Left ventricle myocardium inferior (tissue), 1 donor: ENCODE measurements at regions not wholly inside any gene's neighbourhood (a gene's known extent, or its start where the extent isn't known, plus 50 kb on each side); places are given as distances from the start of the nearest gene placed in this dataset.

Source experiments
- DNase-seq: peaks from one replicate; pipeline ENCODE4 v3.0.0-alpha.2; 2020
- H3K27ac ChIP-seq: fragments of 200-600 bp; replicated peaks from 2 replicates; pipeline ENCODE4 v1.8.0; 2021
- H3K27me3 ChIP-seq: fragments of 200-600 bp; 2 replicates; pipeline ENCODE4 v1.8.0; 2021; ENCODE audit warnings: low read depth
- H3K36me3 ChIP-seq: fragments of 200-600 bp; 2 replicates; pipeline ENCODE4 v1.8.0; 2021
- H3K4me1 ChIP-seq: fragments of 200-600 bp; 2 replicates; pipeline ENCODE4 v1.8.0; 2021
- H3K4me3 ChIP-seq: fragments of 200-600 bp; 2 replicates; pipeline ENCODE4 v1.8.0; 2021; ENCODE audit warnings: mild to moderate bottlenecking, moderate library complexity
- H3K9me3 ChIP-seq: fragments of 200-600 bp; replicated peaks from 2 replicates; pipeline ENCODE4 v1.8.0; 2021
- intact Hi-C: fragments of 100-400 bp; cut with micrococcal nuclease; formaldehyde crosslinking; loops from one replicate; pipeline ENCODE4 v1.11.0; 2022
- TF ChIP-seq, protein P1 (sequence below): fragments of 200-600 bp; IDR thresholded peaks from 2 replicates; pipeline ENCODE4 v1.8.0; 2021; ENCODE audit warnings: antibody characterized with exemption, mild to moderate bottlenecking, borderline replicate concordance
- donor health status: DM: no; HTN: yes; CAD: no; lungs with severe emphysema.

DNA sequence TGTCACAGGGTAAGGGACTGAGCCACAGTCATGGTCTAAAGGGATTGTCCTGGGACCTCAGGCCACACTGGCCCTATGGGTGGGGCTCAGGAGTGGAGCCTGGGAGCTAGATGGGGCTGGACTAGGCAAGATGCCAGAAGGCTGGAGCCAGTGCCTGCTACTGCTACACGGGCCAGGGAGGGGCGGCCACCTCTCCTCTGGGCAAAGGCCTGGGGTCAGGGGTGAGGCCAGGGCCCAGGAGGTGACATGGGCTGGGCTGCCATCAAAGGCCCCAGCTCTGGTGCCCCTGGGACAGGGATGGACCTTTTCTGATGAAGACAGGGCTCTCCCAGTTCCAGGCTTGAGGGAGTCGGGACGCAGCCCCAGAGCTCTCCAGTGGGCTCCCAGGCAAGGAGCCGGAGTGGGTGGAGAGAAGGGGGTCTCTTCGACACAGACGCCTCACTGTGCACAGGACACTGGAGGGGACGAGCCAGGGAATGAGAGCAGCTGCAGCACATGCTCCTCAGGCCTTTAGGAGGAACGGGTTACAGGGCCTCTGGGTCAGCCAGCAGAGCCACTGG, 62.1 kb upstream of the IQSEC1 start:
- Histone ChIP-seq H3K9me3 (no peaks in the 10 kb centered on the region), H3K4me1 (no peaks in the 10 kb centered on the region), H3K36me3 (no peaks in the 10 kb centered on the region), H3K27ac (no peak overlapping the region), H3K4me3 (no peak overlapping the region), H3K27me3 (peaks cover 53% of the 10 kb centered on the region)
- DNase-seq, result no peak
- intact Hi-C loops, result no loop called here
- TF ChIP-seq, protein P1, sequence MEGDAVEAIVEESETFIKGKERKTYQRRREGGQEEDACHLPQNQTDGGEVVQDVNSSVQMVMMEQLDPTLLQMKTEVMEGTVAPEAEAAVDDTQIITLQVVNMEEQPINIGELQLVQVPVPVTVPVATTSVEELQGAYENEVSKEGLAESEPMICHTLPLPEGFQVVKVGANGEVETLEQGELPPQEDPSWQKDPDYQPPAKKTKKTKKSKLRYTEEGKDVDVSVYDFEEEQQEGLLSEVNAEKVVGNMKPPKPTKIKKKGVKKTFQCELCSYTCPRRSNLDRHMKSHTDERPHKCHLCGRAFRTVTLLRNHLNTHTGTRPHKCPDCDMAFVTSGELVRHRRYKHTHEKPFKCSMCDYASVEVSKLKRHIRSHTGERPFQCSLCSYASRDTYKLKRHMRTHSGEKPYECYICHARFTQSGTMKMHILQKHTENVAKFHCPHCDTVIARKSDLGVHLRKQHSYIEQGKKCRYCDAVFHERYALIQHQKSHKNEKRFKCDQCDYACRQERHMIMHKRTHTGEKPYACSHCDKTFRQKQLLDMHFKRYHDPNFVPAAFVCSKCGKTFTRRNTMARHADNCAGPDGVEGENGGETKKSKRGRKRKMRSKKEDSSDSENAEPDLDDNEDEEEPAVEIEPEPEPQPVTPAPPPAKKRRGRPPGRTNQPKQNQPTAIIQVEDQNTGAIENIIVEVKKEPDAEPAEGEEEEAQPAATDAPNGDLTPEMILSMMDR, result no peak

GRCh38 chr3:13134879-13135206, 61.6 kb upstream of the IQSEC1 start:
- peaks cover 49% of the 10 kb centered on the region for H3K27me3 ChIP-seq
- H3K27ac ChIP-seq, result no peak overlapping the region
- intact Hi-C loops, result no loop called here
- TF ChIP-seq, protein P1, result no peak
- H3K36me3 ChIP-seq, result no peaks in the 10 kb centered on the region
- H3K9me3 ChIP-seq, result no peaks in the 10 kb centered on the region
- no peak for DNase-seq
- H3K4me1 ChIP-seq, result no peaks in the 10 kb centered on the region
- H3K4me3 ChIP-seq, result no peak overlapping the region

- H3K4me1 ChIP-seq, result no peaks in the 10 kb centered on the region
- DNase-seq, result no peak
- H3K27ac ChIP-seq, result no peak overlapping the region
- H3K4me3 ChIP-seq, result no peak overlapping the region
- TF ChIP-seq, protein P1, result no peak
- H3K9me3 ChIP-seq, result no peaks in the 10 kb centered on the region
- peaks cover 46% of the 10 kb centered on the region for H3K27me3 ChIP-seq
- intact Hi-C loops, result no loop called here
- H3K36me3 ChIP-seq, result no peaks in the 10 kb centered on the region
Observed at GRCh38 chr3:13134166-13134878, 61.1 kb upstream of the IQSEC1 start.

GRCh38 chr3:13133471-13133981, 60.3 kb upstream of the IQSEC1 start:
- H3K9me3 ChIP-seq, result no peaks in the 10 kb centered on the region
- TF ChIP-seq, protein P1, result no peak
- H3K36me3 ChIP-seq, result no peaks in the 10 kb centered on the region
- no peak overlapping the region for H3K27ac ChIP-seq
- H3K27me3 ChIP-seq, result peaks cover 45% of the 10 kb centered on the region
- no peak overlapping the region for H3K4me3 ChIP-seq
- intact Hi-C loops, result no loop called here
- no peak for DNase-seq
- no peaks in the 10 kb centered on the region for H3K4me1 ChIP-seq

DNA sequence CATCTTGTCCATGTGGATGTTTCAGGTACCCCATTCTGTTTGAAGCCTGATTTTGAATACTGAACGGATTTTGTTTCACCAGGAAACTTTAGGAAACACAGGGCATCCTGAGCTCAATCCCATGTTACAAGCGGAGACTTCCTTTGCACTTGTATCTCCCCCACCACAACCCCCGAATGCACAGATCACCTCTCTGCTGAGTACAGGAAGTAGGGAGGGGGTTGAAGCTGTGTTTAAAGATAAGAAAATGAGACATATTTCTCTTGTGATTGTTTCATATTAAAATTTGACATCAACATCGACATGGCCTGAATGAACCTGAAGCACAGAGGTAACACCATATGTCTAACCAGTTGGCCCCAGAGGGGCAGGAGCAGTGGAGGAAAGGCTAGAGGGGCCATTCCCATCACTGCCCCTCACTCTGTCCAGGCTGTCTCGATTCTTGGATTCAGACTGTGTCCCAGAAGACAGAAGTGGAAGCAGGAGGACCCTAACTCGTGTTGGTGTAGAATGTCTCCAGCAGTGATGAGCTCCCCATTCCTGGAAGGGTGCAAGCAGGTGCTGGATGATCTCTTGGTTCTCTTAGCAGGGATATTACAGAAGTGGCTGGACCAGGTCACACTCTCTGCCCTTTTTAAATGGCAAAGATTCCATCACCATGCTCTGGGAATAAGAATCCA, 59.6 kb upstream of the IQSEC1 start:
- Histone ChIP-seq H3K27ac (no peak overlapping the region), H3K36me3 (no peaks in the 10 kb centered on the region), H3K9me3 (no peaks in the 10 kb centered on the region), H3K4me3 (no peak overlapping the region), H3K4me1 (no peaks in the 10 kb centered on the region), H3K27me3 (peaks cover 39% of the 10 kb centered on the region)
- TF ChIP-seq, protein P1, result no peak
- intact Hi-C loops, result no loop called here
- DNase-seq, result no peak
